ENCODE measurements at regions not wholly inside any gene's neighbourhood (a gene's known extent, or its start where the extent isn't known, plus 50 kb on each side); places are given as distances from the start of the nearest gene placed in this dataset.

GRCh38 chr10:64708884-64709681 lies 1187.9 kb downstream of the REEP3 start:
- no peak for TF ChIP-seq CTCF (IDR thresholded peaks at IDR 0.05; ENCODE audit: extremely low read depth, missing control alignments)
- no peak for DNase-seq (ENCODE audit: low spot score)

GRCh38 chr10:64726466-64726865 lies 1205.3 kb downstream of the REEP3 start:
- TF ChIP-seq CTCF (IDR thresholded peaks at IDR 0.05; ENCODE audit: extremely low read depth, missing control alignments) = no peak
- DNase-seq (ENCODE audit: low spot score) = no peak

- no peak for TF ChIP-seq CTCF (IDR thresholded peaks at IDR 0.05; ENCODE audit: extremely low read depth, missing control alignments)
- DNase-seq (ENCODE audit: low spot score) = no peak
Measured at GRCh38 chr10:64731016-64731415, 1209.8 kb downstream of the REEP3 start.

- DNase-seq (ENCODE audit: low spot score) = no peak
- TF ChIP-seq CTCF (IDR thresholded peaks at IDR 0.05; ENCODE audit: extremely low read depth, missing control alignments) = no peak
Measured at GRCh38 chr10:64732372-64732957, 1211.3 kb downstream of the REEP3 start.

GRCh38 chr10:64733980-64734379 lies 1212.8 kb downstream of the REEP3 start:
- DNase-seq (ENCODE audit: low spot score) = peak; percentile 6
- peak; percentile 42 for TF ChIP-seq CTCF (IDR thresholded peaks at IDR 0.05; ENCODE audit: extremely low read depth, missing control alignments)

GRCh38 chr10:64738462-64738861 lies 1217.3 kb downstream of the REEP3 start:
- no peak for DNase-seq (ENCODE audit: low spot score)
- TF ChIP-seq CTCF (IDR thresholded peaks at IDR 0.05; ENCODE audit: extremely low read depth, missing control alignments) = no peak

- TF ChIP-seq CTCF (IDR thresholded peaks at IDR 0.05; ENCODE audit: extremely low read depth, missing control alignments) = no peak
- no peak for DNase-seq (ENCODE audit: low spot score)
Measured at GRCh38 chr10:64745565-64745964, 1224.4 kb downstream of the REEP3 start.

All from GM20000 (cell line).